Activated T-cell treated with anti-CD3 and anti-CD28 coated beads, Interleukin-2, amount 50 U/mL, for 72 hours (primary cell): ENCODE measurements at regions not wholly inside any gene's neighbourhood (a gene's known extent, or its start where the extent isn't known, plus 50 kb on each side); places are given as distances from the start of the nearest gene placed in this dataset.

Experiments used
- ATAC-seq, 2 donors: fragments of 150-1000 bp; cut with Tn5 transposase; replicated peaks in 1 of 2; 2 replicates each; pipeline ENCODE4 v1.10.0; 2021; ENCODE audit warnings: moderate library complexity in 2 of 2, mild to moderate bottlenecking in 1 of 2
- DNase-seq, 2 donors: peaks; one replicate each; pipeline ENCODE4 v3.0.0; 2021 to 2022; ENCODE audit warnings: mixed read lengths in 1 of 2
- H3K27ac Mint-ChIP-seq: one replicate; pipeline ENCODE4 v1.8.0; 2022; ENCODE audit warnings: mild to moderate bottlenecking, moderate library complexity, mixed read lengths
- H3K27me3 Mint-ChIP-seq: one replicate; pipeline ENCODE4 v1.8.0; 2022; ENCODE audit warnings: low read depth, mixed read lengths
- H3K36me3 Mint-ChIP-seq, 2 donors: one replicate each; pipeline ENCODE4 v1.8.0; 2022; ENCODE audit warnings: mixed read lengths in 2 of 2, mild to moderate bottlenecking in 1 of 2; ENCODE audit not compliant: insufficient read depth in 2 of 2
- H3K4me1 Mint-ChIP-seq: one replicate; pipeline ENCODE4 v1.8.0; 2022; ENCODE audit warnings: low read depth, mixed read lengths
- H3K4me3 Mint-ChIP-seq, 2 donors: one replicate each; pipeline ENCODE4 v1.8.0; 2022; ENCODE audit warnings: mild to moderate bottlenecking in 2 of 2, mixed read lengths in 2 of 2, moderate library complexity in 2 of 2
- H3K9me3 Mint-ChIP-seq, 2 donors: one replicate each; pipeline ENCODE4 v1.8.0; 2022; ENCODE audit warnings: mixed read lengths in 2 of 2

DNA sequence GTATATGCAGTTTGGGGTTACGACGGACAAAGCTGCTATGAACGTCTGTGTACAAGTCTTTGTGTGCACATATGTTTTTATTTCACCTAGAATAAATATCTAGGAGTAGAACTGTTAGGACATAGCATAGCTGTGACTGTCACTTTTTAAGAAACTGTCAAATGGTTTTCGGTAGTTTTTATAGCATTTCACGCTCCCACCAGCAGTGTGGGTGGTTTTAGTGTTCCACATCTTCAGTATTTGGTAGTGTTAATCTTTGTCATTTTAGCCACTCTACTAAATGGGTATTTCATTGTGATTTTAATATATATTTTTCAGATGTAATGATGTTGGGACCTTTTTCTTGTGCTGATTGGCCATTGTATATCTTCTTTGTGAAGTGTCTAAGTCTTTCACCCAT, 109.1 kb upstream of the BCAT1 start:
- ATAC-seq (no peak), DNase-seq (no peak)
- Mint-ChIP-seq H3K4me3 (peak overlapping the region; percentile 76 to 94), H3K9me3 (no peaks in the 10 kb centered on the region), H3K27ac (no peak overlapping the region), H3K27me3 (no peaks in the 10 kb centered on the region), H3K4me1 (peaks cover 70% of the 10 kb centered on the region), H3K36me3 (peaks cover 0 to 4% of the 10 kb centered on the region in 2 donors)

DNA sequence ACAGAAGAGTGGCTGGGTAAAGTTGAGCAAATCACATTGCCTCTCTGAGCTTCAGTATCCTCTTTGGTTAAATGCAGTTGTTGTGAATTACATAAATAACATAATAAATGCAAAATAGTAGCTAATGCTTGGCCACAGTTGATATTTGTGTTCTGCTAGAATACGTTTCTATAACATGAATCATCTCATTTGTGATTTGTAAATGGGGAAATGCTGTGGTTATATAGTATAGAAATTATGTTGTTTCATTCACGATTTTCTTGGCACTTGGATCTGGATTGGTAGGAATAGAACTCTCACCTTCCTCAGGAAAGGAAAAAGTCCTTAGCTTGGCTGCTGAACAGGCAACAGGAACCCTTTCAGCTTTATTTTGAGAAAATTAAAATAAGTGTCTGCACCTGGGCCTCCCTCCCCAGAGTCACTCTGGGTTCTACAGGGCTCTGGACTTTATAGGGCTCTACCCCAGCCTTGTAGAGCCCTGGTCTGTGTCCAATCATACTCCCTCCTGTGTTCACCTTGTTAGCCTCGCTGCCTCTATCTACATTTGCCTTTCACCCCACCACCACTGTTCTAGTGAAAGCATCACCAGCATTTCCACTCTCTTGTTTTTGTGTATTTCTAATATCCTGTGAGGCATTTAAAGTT, 107.7 kb upstream of the BCAT1 start:
- no peak for DNase-seq
- Mint-ChIP-seq H3K36me3 (peaks cover 3 to 4% of the 10 kb centered on the region in 2 donors), H3K27me3 (no peaks in the 10 kb centered on the region), H3K9me3 (no peaks in the 10 kb centered on the region), H3K4me1 (peaks cover 69% of the 10 kb centered on the region), H3K27ac (no peak overlapping the region), H3K4me3 (peak overlapping the region; percentile 78 to 94)
- ATAC-seq: no peak

DNA sequence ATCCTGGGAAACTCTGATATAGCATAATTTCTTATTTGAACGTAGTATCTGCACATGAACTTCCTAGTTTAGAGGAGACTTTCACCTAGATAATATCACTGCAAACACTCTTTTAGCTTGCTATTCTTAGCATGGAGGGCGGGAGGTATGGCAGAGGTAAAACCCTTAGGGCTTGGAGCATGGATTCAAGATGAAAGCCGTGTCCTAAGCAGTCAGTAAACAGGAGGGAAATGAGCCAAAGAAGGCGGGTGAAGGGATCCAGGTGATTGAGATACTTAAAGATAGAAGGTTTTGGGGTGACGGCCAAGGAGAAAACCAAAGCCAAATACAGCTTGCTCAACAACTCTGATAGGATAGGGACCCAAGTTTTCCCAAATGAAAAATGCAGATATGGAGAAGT, 107.1 kb upstream of the BCAT1 start:
- DNase-seq: no peak
- Mint-ChIP-seq H3K4me3 (peak overlapping the region; percentile 78 to 94), H3K36me3 (peaks cover 3 to 4% of the 10 kb centered on the region in 2 donors), H3K27ac (peak overlapping the region; percentile 30), H3K27me3 (no peaks in the 10 kb centered on the region), H3K4me1 (peaks cover 71% of the 10 kb centered on the region), H3K9me3 (no peaks in the 10 kb centered on the region)
- no peak for ATAC-seq

DNA sequence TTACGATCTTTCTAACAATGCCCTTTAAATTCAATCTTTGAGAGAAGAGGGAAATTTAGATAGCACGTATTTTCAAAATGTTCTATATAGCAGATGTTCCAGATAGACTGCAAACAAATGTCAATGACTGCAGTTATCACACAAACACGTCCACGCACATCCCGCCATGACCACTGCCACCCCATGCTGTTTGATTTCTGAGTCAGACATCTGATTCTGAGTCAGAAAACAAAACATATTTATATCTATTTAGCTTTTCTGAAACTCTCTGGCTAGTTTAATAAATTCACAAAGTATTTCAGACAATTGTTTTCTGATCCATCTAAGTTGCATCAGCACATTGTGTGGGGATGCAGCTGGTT, 105.9 kb upstream of the BCAT1 start:
- peak overlapping the region; percentile 91 for H3K27ac Mint-ChIP-seq
- no peaks in the 10 kb centered on the region for H3K9me3 Mint-ChIP-seq
- peaks cover 3% of the 10 kb centered on the region in 2 donors for H3K36me3 Mint-ChIP-seq
- no peaks in the 10 kb centered on the region for H3K27me3 Mint-ChIP-seq
- DNase-seq (peak; percentile 73 to 78), ATAC-seq (peak; percentile 17 to 34)
- H3K4me1 Mint-ChIP-seq: peaks cover 65% of the 10 kb centered on the region
- H3K4me3 Mint-ChIP-seq: peak overlapping the region; percentile 90 to 94

DNA sequence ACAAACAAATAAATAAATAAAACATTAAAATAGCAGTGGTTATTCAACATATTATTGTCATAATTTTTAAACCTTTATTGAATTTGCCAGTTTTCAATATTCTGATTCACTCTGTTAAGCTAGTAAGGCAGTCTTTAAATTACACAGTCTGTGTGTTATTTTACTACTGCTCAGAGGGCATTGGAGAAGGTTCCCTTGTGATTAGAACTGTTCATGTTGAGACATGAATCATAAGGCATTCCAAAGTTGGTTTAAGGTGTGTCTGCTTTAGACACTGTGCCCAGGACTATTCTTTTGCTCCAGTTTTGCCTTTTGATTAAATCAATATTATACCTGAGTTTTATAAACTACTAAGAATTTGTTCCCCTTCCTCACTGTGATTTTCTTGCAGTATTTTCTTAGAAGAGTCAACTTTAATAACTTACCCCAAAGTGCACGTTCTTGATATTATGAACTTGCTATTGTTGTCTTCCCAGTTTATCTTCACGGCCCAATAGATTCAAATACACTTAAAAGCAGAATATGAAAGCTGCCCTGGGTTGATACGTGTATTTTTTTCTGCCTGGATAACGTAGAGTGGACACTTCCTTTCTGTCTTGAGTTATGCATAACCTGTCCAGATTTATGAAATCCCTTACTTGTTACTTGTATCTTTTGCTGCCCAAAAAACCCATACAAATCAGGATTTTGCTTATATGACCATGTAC, 105.3 kb upstream of the BCAT1 start:
- Mint-ChIP-seq H3K4me3 (peak overlapping the region; percentile 90 to 94), H3K9me3 (no peaks in the 10 kb centered on the region), H3K27ac (peak overlapping the region; percentile 91), H3K27me3 (no peaks in the 10 kb centered on the region), H3K4me1 (peaks cover 65% of the 10 kb centered on the region), H3K36me3 (peaks cover 3% of the 10 kb centered on the region in 2 donors)
- DNase-seq (no peak), ATAC-seq (no peak)

DNA sequence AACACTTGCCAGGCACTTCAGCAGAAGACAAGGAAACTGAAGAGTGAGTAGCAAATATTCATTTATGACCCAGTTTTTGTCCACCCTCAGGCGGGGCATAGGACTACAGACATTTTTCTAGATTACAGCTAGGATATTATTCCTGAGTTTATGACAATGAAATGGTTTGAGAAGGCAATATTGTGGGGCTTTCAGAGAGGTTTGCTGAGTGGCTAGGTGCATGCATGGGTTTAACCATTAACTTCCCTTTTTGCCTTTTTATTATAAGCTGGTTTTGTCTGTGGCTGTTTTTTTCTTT, 104.0 kb upstream of the BCAT1 start:
- peaks cover 53% of the 10 kb centered on the region for H3K4me1 Mint-ChIP-seq

DNA sequence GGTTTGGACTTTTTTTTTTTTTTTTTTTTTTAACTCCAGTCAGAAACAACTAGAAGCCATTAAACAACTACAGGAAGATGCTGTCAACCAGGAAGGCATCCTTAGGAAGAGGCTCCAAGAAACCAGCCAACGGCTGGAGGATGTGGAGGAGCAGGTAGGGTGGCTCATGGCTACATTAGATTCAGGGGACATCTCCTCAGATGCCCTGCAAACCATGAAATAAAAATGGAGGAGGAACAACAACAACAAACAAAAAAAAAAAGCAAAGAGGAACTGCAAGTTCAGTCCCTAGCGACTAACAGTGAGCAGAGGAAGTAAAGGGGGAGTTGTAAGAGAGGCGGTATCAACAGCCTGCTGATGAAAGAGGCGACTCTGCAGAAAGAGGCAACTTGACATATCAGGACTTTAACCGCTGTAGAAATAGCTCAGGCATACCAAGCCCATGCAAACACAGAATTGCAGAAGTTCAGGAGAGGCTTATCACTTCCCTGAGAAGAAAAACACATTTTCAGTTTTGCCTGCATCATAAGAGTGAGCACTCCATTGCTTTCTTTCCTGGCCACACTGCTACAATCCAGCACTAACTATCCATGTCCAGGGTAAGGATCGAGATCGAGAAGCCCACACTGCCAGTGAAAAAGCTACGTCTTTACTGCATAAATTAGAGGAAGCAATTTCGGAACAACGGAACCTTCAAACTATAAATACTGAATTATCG, 103.5 kb upstream of the BCAT1 start:
- peak; percentile 68 to 74 for ATAC-seq
- H3K36me3 Mint-ChIP-seq: peaks cover 3 to 8% of the 10 kb centered on the region in 2 donors
- peak overlapping the region; percentile 94 to 96 for H3K4me3 Mint-ChIP-seq
- peak overlapping the region; percentile 97 for H3K27ac Mint-ChIP-seq
- H3K9me3 Mint-ChIP-seq: peaks cover 0 to 3% of the 10 kb centered on the region in 2 donors
- no peaks in the 10 kb centered on the region for H3K27me3 Mint-ChIP-seq
- H3K4me1 Mint-ChIP-seq: peaks cover 48% of the 10 kb centered on the region
- DNase-seq: peak; percentile 47 to 55

More for the DNA sequence above, 104.0 kb upstream of the BCAT1 start:
- Mint-ChIP-seq H3K27me3 (no peaks in the 10 kb centered on the region), H3K4me3 (peak overlapping the region; percentile 94 to 96), H3K36me3 (peaks cover 3 to 5% of the 10 kb centered on the region in 2 donors), H3K9me3 (no peaks in the 10 kb centered on the region), H3K27ac (peak overlapping the region; percentile 97)
- no peak for DNase-seq
- ATAC-seq: no peak

DNA sequence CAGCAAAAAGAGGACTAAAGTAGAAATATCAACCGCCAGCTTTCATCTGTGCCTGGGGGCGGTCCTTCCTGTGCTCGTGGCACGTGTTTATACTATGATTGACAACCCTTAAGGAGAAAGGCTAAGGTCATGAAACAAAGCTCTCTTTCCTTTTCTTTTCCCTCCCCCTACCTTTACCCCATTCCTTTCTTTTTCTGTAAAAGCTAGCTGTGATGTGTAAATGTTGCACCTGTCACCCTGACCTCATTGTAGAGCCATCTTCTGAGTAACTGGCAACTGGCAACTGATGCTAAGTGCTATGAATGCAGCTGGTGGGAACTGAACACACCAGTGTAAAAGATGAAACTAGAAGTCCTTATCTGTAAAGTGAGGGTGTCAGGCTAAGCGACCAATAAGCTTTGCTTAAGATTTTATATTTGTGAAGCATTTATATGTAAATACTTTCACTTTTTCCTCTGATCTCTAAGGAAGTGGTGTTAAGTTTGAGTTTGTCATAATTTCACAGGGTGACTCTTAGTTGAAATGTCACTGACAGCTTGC, 102.8 kb upstream of the BCAT1 start:
- H3K9me3 Mint-ChIP-seq: peaks cover 2 to 3% of the 10 kb centered on the region in 2 donors
- peaks cover 42% of the 10 kb centered on the region for H3K4me1 Mint-ChIP-seq
- DNase-seq: peak; percentile 55 to 64
- H3K36me3 Mint-ChIP-seq: peaks cover 6 to 8% of the 10 kb centered on the region in 2 donors
- ATAC-seq: peak; percentile 88
- peak overlapping the region; percentile 94 to 96 for H3K4me3 Mint-ChIP-seq
- H3K27ac Mint-ChIP-seq: peak overlapping the region; percentile 97
- H3K27me3 Mint-ChIP-seq: no peaks in the 10 kb centered on the region

DNA sequence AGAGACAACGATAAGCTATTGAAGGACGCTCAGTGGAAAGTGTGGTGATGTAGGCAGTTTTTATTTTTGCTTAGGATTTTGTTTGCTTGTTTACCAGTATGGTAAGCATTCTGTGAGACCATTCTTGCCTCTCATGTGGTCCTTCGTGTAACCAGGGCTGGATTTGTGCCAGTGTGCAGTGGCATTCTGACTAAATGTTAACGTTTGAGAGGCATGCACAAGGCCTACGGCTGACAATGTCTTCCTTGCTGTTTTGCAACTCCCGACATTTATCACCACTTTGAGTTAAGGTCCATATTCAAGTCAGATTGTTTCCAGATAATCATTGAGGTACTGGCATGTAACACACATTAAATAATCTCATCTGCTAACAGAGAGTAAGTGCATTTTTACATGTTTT, 102.3 kb upstream of the BCAT1 start:
- Mint-ChIP-seq H3K27ac (peak overlapping the region; percentile 97), H3K4me1 (peaks cover 36% of the 10 kb centered on the region), H3K27me3 (no peaks in the 10 kb centered on the region), H3K4me3 (peak overlapping the region; percentile 94 to 96), H3K36me3 (peaks cover 10 to 12% of the 10 kb centered on the region in 2 donors), H3K9me3 (peaks cover 2 to 5% of the 10 kb centered on the region in 2 donors)
- peak; percentile 34 to 46 for DNase-seq
- ATAC-seq: peak; percentile 0 to 2

DNA sequence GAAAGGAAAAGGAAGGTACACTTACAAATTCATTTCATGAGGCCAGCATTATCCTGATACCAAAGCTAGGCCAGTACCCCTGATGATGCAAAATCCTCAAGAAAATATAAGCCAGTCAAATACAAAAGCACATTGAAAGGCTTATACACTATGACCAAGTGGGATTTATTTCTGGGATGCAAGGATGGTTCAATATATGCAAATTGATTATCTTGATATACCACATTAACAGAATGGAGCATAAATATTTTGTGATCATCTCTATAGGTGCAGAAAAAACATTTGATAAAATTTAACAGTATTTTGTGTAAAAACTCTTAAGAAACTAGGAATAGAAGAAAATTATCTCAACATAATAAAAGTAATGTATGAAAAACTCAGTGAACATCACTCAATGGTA, 97.0 kb upstream of the BCAT1 start:
- Mint-ChIP-seq H3K27me3 (no peaks in the 10 kb centered on the region), H3K36me3 (peaks cover 8 to 16% of the 10 kb centered on the region in 2 donors), H3K27ac (no peak overlapping the region), H3K9me3 (peaks cover 2 to 9% of the 10 kb centered on the region in 2 donors), H3K4me1 (peaks cover 12% of the 10 kb centered on the region), H3K4me3 (no peak overlapping the region)
- DNase-seq (no peak), ATAC-seq (no peak)

DNA sequence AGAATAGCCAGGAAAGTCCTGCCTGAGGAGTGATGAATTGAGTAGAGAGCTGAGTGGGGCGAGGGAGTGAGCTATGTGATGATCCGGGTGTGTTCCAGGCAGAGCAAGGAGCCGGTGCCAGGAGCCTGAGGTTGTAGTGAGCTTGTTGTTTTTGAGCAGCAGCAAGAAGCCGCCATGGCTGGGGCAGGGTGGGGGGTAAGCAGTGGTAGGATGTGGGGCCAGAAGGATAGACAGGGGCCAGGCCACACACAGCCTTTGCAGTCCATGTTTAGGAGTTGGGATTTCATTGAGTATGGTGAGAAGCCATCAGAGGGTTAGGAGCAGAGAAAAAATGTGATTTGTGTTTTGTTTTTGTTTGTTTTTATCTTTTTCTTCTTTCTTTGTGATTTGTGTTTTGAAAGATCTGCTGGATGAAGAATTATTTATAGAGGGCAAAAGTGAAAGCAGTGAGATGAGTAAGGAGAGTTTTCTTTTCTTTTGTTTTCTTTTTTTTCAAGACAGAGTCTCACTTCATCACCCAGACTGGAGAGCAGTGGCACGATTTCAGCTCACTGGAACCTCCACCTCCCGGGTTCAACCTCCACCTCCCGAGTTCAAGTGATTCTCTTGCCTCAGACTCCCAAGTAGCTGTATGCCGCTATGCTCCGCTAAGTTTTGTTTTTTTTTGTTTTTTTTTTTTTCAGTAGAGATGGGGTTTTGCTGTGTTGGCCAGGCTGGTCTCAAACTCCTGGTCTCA, 92.3 kb upstream of the BCAT1 start:
- ATAC-seq (no peak), DNase-seq (no peak)
- no peak overlapping the region for H3K4me3 Mint-ChIP-seq
- H3K4me1 Mint-ChIP-seq: peaks cover 8% of the 10 kb centered on the region
- peaks cover 7% of the 10 kb centered on the region for H3K27me3 Mint-ChIP-seq
- H3K9me3 Mint-ChIP-seq: peaks cover 0 to 4% of the 10 kb centered on the region in 2 donors
- H3K36me3 Mint-ChIP-seq: peaks cover 1 to 8% of the 10 kb centered on the region in 2 donors
- no peak overlapping the region for H3K27ac Mint-ChIP-seq

DNA sequence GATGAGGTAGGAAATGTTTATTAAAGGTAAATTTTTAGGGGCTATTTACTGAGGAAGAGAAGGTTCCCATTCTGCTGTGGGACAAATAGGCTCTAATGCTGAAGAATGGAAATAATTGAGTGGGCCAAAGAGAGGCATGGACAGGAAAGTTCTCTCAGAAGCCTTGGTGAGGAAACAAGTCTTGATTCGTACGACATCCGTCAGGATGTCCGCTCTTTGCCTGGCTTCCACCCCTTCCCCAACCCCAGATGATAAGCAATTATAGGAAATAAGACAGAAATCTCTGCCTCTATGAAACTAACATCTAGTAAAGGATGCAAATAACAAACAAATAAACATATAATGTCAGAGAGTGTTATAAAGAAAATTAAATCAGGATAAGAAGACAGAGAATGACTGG, 91.7 kb upstream of the BCAT1 start:
- peaks cover 8% of the 10 kb centered on the region for H3K4me1 Mint-ChIP-seq

More for the DNA sequence above, 91.7 kb upstream of the BCAT1 start:
- no peak for DNase-seq
- Mint-ChIP-seq H3K36me3 (peaks cover 0 to 3% of the 10 kb centered on the region in 2 donors), H3K27me3 (peaks cover 7% of the 10 kb centered on the region), H3K4me3 (no peak overlapping the region), H3K9me3 (peaks cover 0 to 4% of the 10 kb centered on the region in 2 donors), H3K27ac (no peak overlapping the region)
- no peak for ATAC-seq
